Endodermal cell (in vitro differentiated cells): ENCODE measurements at regions not wholly inside any gene's neighbourhood (a gene's known extent, or its start where the extent isn't known, plus 50 kb on each side); places are given as distances from the start of the nearest gene placed in this dataset.

Experiments
- DNase-seq: peaks from one replicate; pipeline ENCODE4 v3.0.0-alpha.2; 2017
- H3K27ac ChIP-seq: 2 replicates; pipeline ENCODE4 v1.5.1; 2013; ENCODE audit warnings: mild to moderate bottlenecking, low read depth, low read length, moderate library complexity
- H3K27me3 ChIP-seq: 2 replicates; pipeline ENCODE4 v1.6.1; 2013; ENCODE audit warnings: mild to moderate bottlenecking, low read length, moderate library complexity; ENCODE audit not compliant: insufficient read depth, control insufficient read depth, poor library complexity, severe bottlenecking
- H3K36me3 ChIP-seq: 2 replicates; pipeline ENCODE4 v1.7.0; 2013; ENCODE audit warnings: mild to moderate bottlenecking, low read length, moderate library complexity; ENCODE audit not compliant: control insufficient read depth, insufficient read depth
- H3K4me1 ChIP-seq: one replicate; pipeline ENCODE4 v1.7.0; 2013; ENCODE audit warnings: low read length; ENCODE audit not compliant: control insufficient read depth, insufficient read depth
- H3K4me3 ChIP-seq: 2 replicates; pipeline ENCODE4 v1.5.1; 2013; ENCODE audit warnings: mild to moderate bottlenecking, low read length, moderate library complexity
- H3K9ac ChIP-seq: 2 replicates; pipeline ENCODE4 v1.6.1; 2013; ENCODE audit warnings: mild to moderate bottlenecking, low read length, moderate library complexity; ENCODE audit not compliant: poor library complexity, severe bottlenecking; ENCODE audit errors: extremely low read depth
- H3K9me3 ChIP-seq: 2 replicates; pipeline ENCODE4 v1.6.1; 2013; ENCODE audit warnings: mild to moderate bottlenecking, low read length, moderate library complexity; ENCODE audit not compliant: control insufficient read depth
- H3K27ac Mint-ChIP-seq: 2 replicates; pipeline ENCODE4 v1.8.0; 2020; ENCODE audit warnings: mixed read lengths
- H3K27me3 Mint-ChIP-seq: 2 replicates; pipeline ENCODE4 v1.8.0; 2021; ENCODE audit warnings: mild to moderate bottlenecking, mixed read lengths; ENCODE audit not compliant: insufficient read depth
- H3K36me3 Mint-ChIP-seq: 2 replicates; pipeline ENCODE4 v1.8.0; 2020; ENCODE audit warnings: low read depth, mixed read lengths
- H3K4me1 Mint-ChIP-seq: 2 replicates; pipeline ENCODE4 v1.8.0; 2020; ENCODE audit warnings: mixed read lengths
- H3K4me3 Mint-ChIP-seq: 2 replicates; pipeline ENCODE4 v1.8.0; 2020; ENCODE audit warnings: mild to moderate bottlenecking, moderate library complexity, mixed read lengths
- H3K9me3 Mint-ChIP-seq: 2 replicates; pipeline ENCODE4 v1.8.0; 2020; ENCODE audit warnings: mild to moderate bottlenecking, mixed read lengths
- WGBS, 2 experiments: methylation state at CpG; one replicate each; pipeline versions ENCODE4 v1.1.5 to v1.1.7; 2013; ENCODE audit warnings: missing lambda C conversion rate in 2 of 2, mixed read lengths in 1 of 2; ENCODE audit not compliant: insufficient coverage in 1 of 2, insufficient read length in 1 of 2; 5-methylcytosine and 5-hydroxymethylcytosine counted together
- TF ChIP-seq, protein P1 (sequence below): fragments of 200-600 bp; sonication (generic); conservative IDR thresholded peaks from 2 replicates; pipeline ENCODE4 v1.5.0; 2021; ENCODE audit warnings: antibody characterized with exemption, mild to moderate bottlenecking

DNA sequence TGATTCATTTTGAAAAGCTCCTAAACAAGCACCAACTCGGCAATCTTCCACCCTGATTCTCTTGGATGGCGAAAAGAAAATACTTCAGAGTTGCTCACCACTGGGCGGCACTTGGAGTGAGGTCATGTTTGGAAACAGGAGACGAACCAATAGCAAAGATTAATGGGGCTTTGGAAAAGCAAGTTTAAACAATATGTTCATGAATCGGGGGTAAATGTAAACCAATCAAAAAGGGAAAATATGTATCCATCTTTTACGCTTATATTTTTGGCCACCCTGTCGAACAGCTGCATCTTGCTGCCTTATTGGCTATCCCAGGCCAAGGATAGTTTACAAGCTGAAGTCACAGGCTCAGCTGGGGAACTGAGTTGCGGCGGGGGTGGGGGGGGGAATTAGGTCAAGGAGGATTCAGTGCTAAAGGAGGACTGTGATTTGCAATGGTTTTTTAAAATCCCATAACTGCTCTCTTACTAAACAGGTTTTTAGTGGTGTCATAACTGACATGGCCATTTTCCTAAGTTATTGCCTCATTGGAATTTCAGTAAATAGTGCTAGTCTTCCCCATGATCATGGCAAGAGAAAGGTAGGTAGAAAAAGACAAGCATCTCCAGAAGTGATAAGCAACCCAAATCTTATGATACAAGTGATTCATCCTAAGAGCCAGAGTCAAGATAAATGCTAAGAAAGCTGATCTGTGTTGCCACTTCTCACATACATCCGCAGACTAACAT is 210.6 kb downstream of the PHLDA1 start:
- no peak overlapping the region for H3K4me3 Mint-ChIP-seq
- peaks cover 12% of the 10 kb centered on the region for H3K4me1 Mint-ChIP-seq
- no peak for DNase-seq
- H3K36me3 ChIP-seq, result no peaks in the 10 kb centered on the region
- H3K4me3 ChIP-seq, result no peak overlapping the region
- no peak overlapping the region for H3K27ac Mint-ChIP-seq
- no peaks in the 10 kb centered on the region for H3K27me3 ChIP-seq
- no peaks in the 10 kb centered on the region for H3K36me3 Mint-ChIP-seq
- TF ChIP-seq, protein P1, sequence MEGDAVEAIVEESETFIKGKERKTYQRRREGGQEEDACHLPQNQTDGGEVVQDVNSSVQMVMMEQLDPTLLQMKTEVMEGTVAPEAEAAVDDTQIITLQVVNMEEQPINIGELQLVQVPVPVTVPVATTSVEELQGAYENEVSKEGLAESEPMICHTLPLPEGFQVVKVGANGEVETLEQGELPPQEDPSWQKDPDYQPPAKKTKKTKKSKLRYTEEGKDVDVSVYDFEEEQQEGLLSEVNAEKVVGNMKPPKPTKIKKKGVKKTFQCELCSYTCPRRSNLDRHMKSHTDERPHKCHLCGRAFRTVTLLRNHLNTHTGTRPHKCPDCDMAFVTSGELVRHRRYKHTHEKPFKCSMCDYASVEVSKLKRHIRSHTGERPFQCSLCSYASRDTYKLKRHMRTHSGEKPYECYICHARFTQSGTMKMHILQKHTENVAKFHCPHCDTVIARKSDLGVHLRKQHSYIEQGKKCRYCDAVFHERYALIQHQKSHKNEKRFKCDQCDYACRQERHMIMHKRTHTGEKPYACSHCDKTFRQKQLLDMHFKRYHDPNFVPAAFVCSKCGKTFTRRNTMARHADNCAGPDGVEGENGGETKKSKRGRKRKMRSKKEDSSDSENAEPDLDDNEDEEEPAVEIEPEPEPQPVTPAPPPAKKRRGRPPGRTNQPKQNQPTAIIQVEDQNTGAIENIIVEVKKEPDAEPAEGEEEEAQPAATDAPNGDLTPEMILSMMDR, result no peak
- H3K4me1 ChIP-seq, result no peaks in the 10 kb centered on the region
- 95% methylated on average over 6 to 10 of the region's 10 CpGs for WGBS, 2 experiments
- no peaks in the 10 kb centered on the region for H3K27me3 Mint-ChIP-seq
- H3K9ac ChIP-seq, result no peak overlapping the region
- H3K9me3 ChIP-seq, result no peaks in the 10 kb centered on the region
- no peak overlapping the region for H3K27ac ChIP-seq
- H3K9me3 Mint-ChIP-seq, result no peaks in the 10 kb centered on the region

DNA sequence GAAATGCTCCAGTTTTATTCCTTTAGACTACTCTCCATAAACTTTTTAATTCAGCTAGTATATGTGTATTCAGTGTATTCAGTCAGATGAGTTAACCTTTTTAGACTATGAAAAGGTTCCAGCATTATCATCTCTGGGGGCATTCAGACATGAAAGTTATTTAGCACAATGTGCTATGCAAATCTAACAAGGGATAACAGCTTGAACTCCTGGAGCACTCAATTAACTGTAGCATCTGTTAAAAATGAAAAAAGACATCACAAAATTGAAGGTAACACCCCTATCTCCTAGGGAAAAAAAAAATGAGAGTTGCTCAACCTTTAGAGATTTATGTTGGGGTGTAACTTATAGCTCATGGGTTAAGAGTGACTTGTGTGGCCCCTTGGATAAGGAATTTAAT is 211.5 kb downstream of the PHLDA1 start:
- Histone ChIP-seq H3K36me3 (no peaks in the 10 kb centered on the region), H3K27ac (no peak overlapping the region), H3K9ac (no peak overlapping the region), H3K4me3 (no peak overlapping the region), H3K27me3 (no peaks in the 10 kb centered on the region), H3K9me3 (no peaks in the 10 kb centered on the region), H3K4me1 (no peaks in the 10 kb centered on the region)
- Mint-ChIP-seq H3K9me3 (no peaks in the 10 kb centered on the region), H3K4me1 (peaks cover 14% of the 10 kb centered on the region), H3K27ac (no peak overlapping the region), H3K4me3 (no peak overlapping the region), H3K27me3 (no peaks in the 10 kb centered on the region), H3K36me3 (no peaks in the 10 kb centered on the region)
- no peak for DNase-seq
- TF ChIP-seq, protein P1, result no peak

DNA sequence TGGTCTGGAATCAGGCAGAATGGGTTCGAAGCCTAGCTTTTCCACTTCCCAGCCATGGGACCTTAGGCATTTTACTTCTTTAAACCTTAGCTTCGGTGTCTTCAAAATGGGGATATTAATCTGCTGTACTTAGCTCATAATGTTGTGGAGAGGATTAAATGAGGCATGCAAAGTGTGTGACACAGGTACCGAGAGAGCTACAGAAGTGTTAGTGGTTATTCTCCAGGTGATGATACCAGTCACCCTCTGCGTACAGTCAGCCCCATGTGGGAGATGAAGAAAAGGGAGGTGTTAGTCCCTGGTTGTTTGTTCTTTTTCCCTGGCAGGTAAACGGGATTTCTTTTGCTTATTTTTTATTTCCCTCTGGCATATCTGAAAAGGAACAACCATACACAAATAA is 212.1 kb downstream of the PHLDA1 start:
- 88 to 95% methylated on average over 5 of the region's 5 CpGs for WGBS, 2 experiments

More for the DNA sequence above, 212.1 kb downstream of the PHLDA1 start:
- Histone ChIP-seq H3K4me1 (no peaks in the 10 kb centered on the region), H3K4me3 (no peak overlapping the region), H3K9me3 (no peaks in the 10 kb centered on the region), H3K9ac (no peak overlapping the region), H3K36me3 (no peaks in the 10 kb centered on the region), H3K27me3 (no peaks in the 10 kb centered on the region), H3K27ac (no peak overlapping the region)
- no peak for DNase-seq
- H3K36me3 Mint-ChIP-seq, result no peaks in the 10 kb centered on the region
- no peaks in the 10 kb centered on the region for H3K9me3 Mint-ChIP-seq
- no peak overlapping the region for H3K4me3 Mint-ChIP-seq
- no peak overlapping the region for H3K27ac Mint-ChIP-seq
- peaks cover 18% of the 10 kb centered on the region for H3K4me1 Mint-ChIP-seq
- H3K27me3 Mint-ChIP-seq, result no peaks in the 10 kb centered on the region
- TF ChIP-seq, protein P1, result no peak
